ENCODE measurements at regions not wholly inside any gene's neighbourhood (a gene's known extent, or its start where the extent isn't known, plus 50 kb on each side); places are given as distances from the start of the nearest gene placed in this dataset.

GRCh38 chr17:83190004-83190385 lies 110.6 kb downstream of the METRNL start:
- TF ChIP-seq RCOR1 (IDR thresholded peaks at IDR 0.05; ENCODE audit: low read depth, low read length) (no peak), POLR2A (IDR thresholded peaks at IDR 0.05; ENCODE audit: low read length) (no peak), NFE2L2 (conservative IDR thresholded peaks at IDR 0.05; ENCODE audit: low read length) (no peak), EP300 (IDR thresholded peaks at IDR 0.05) (no peak), HDAC2 (IDR thresholded peaks at IDR 0.05) (no peak), MAFK (IDR thresholded peaks at IDR 0.05; ENCODE audit: partially characterized antibody) (no peak), ZNF302 (CRISPR knock-in tag; IDR thresholded peaks at IDR 0.05) (no peak)
- TF ChIP-seq, protein P1, sequence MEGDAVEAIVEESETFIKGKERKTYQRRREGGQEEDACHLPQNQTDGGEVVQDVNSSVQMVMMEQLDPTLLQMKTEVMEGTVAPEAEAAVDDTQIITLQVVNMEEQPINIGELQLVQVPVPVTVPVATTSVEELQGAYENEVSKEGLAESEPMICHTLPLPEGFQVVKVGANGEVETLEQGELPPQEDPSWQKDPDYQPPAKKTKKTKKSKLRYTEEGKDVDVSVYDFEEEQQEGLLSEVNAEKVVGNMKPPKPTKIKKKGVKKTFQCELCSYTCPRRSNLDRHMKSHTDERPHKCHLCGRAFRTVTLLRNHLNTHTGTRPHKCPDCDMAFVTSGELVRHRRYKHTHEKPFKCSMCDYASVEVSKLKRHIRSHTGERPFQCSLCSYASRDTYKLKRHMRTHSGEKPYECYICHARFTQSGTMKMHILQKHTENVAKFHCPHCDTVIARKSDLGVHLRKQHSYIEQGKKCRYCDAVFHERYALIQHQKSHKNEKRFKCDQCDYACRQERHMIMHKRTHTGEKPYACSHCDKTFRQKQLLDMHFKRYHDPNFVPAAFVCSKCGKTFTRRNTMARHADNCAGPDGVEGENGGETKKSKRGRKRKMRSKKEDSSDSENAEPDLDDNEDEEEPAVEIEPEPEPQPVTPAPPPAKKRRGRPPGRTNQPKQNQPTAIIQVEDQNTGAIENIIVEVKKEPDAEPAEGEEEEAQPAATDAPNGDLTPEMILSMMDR (IDR thresholded peaks at IDR 0.05): no peak
- TF ChIP-seq, protein P2, sequence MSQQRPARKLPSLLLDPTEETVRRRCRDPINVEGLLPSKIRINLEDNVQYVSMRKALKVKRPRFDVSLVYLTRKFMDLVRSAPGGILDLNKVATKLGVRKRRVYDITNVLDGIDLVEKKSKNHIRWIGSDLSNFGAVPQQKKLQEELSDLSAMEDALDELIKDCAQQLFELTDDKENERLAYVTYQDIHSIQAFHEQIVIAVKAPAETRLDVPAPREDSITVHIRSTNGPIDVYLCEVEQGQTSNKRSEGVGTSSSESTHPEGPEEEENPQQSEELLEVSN (IDR thresholded peaks at IDR 0.05; ENCODE audit: borderline replicate concordance, low read depth): no peak
- TF ChIP-seq, protein P3, sequence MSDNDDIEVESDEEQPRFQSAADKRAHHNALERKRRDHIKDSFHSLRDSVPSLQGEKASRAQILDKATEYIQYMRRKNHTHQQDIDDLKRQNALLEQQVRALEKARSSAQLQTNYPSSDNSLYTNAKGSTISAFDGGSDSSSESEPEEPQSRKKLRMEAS (IDR thresholded peaks at IDR 0.05): no peak
- TF ChIP-seq, protein P4, sequence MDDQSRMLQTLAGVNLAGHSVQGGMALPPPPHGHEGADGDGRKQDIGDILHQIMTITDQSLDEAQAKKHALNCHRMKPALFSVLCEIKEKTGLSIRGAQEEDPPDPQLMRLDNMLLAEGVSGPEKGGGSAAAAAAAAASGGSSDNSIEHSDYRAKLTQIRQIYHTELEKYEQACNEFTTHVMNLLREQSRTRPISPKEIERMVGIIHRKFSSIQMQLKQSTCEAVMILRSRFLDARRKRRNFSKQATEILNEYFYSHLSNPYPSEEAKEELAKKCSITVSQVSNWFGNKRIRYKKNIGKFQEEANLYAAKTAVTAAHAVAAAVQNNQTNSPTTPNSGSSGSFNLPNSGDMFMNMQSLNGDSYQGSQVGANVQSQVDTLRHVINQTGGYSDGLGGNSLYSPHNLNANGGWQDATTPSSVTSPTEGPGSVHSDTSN (IDR thresholded peaks at IDR 0.05): no peak

Measured in A549 (cell line).